ENCODE measurements at regions not wholly inside any gene's neighbourhood (a gene's known extent, or its start where the extent isn't known, plus 50 kb on each side); places are given as distances from the start of the nearest gene placed in this dataset.

DNA sequence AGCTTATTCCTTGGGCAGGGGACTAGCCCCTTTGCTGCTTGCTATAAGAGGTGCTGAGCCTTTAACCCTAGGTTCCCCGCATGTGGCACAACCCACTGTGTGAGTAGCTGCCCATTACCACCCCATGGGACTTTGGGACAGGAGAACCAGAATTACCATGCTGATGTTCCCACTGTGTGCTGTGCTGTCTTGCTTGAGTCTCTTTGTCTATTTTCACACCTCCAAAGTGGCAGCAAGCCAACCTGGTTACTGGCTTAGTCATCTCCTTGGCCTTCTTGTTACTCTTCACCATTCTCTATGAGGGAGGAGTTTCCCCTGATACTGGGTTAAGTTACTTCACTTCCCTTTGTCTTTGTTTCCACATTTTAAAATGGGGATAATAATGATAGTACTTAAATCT lies 73.4 kb upstream of the ETV6 start:
- TF ChIP-seq POLR2A (IDR thresholded peaks at IDR 0.05; ENCODE audit: low read depth, low read length) (no peak), POLR2AphosphoS5 (IDR thresholded peaks at IDR 0.05; ENCODE audit: low read depth, low read length) (no peak), TAF1 (IDR thresholded peaks at IDR 0.05; ENCODE audit: borderline replicate concordance, low read depth, low read length) (no peak)
